H9 (cell line): ENCODE measurements at regions not wholly inside any gene's neighbourhood (a gene's known extent, or its start where the extent isn't known, plus 50 kb on each side); places are given as distances from the start of the nearest gene placed in this dataset.
"Not testable (repeated sequence)": the region's sequence is repeated elsewhere in the genome, so short reads cannot be mapped to it uniquely, and the experiment has no call there.

Source experiments
- DNase-seq: peaks from one replicate; pipeline ENCODE4 v3.0.0-alpha.2; 2017
- H2AFZ ChIP-seq: one replicate; pipeline ENCODE4 v1.6.1; 2013; ENCODE audit warnings: mild to moderate bottlenecking, low read length, control low read depth, moderate library complexity
- H2AK5ac ChIP-seq: 2 replicates; pipeline ENCODE4 v1.6.1; 2013; ENCODE audit warnings: low read length, control low read depth, mixed read lengths; ENCODE audit not compliant: insufficient read length
- H2BK120ac ChIP-seq: one replicate; pipeline ENCODE4 v1.6.1; 2013; ENCODE audit warnings: low read depth, mild to moderate bottlenecking, low read length, control low read depth, inconsistent platforms; ENCODE audit not compliant: poor library complexity, severe bottlenecking
- H2BK12ac ChIP-seq: 2 replicates; pipeline ENCODE4 v1.6.1; 2013; ENCODE audit warnings: low read length, control low read depth, mixed read lengths, low read depth; ENCODE audit not compliant: insufficient read length
- H2BK15ac ChIP-seq: 2 replicates; pipeline ENCODE4 v1.6.1; 2013; ENCODE audit warnings: low read depth, low read length, control low read depth
- H2BK20ac ChIP-seq: one replicate; pipeline ENCODE4 v1.6.1; 2013; ENCODE audit warnings: low read depth, mild to moderate bottlenecking, low read length, control low read depth, inconsistent platforms; ENCODE audit not compliant: poor library complexity, severe bottlenecking
- H2BK5ac ChIP-seq: 2 replicates; pipeline ENCODE4 v1.6.1; 2013; ENCODE audit warnings: low read length, control low read depth, mixed read lengths; ENCODE audit not compliant: insufficient read length
- H3K14ac ChIP-seq: 2 replicates; pipeline ENCODE4 v1.6.1; 2013; ENCODE audit warnings: low read length, control low read depth; ENCODE audit not compliant: insufficient read depth
- H3K18ac ChIP-seq: 2 replicates; pipeline ENCODE4 v1.6.1; 2013; ENCODE audit warnings: low read depth, mild to moderate bottlenecking, mixed read lengths, low read length, control low read depth; ENCODE audit not compliant: insufficient read length
- H3K23ac ChIP-seq: 2 replicates; pipeline ENCODE4 v1.6.1; 2013; ENCODE audit warnings: low read length, control low read depth, mixed read lengths, low read depth; ENCODE audit not compliant: insufficient read length
- H3K23me2 ChIP-seq: 2 replicates; pipeline ENCODE4 v1.6.1; 2013; ENCODE audit warnings: low read depth, mild to moderate bottlenecking, mixed read lengths, low read length, control low read depth; ENCODE audit not compliant: insufficient read length, poor library complexity, severe bottlenecking
- H3K27ac ChIP-seq: 2 replicates; pipeline ENCODE4 v1.5.1; 2013; ENCODE audit warnings: low read length, control low read depth, mixed read lengths, low read depth; ENCODE audit not compliant: insufficient read length
- H3K27me3 ChIP-seq: 2 replicates; pipeline ENCODE4 v1.6.1; 2013; ENCODE audit warnings: low read length, control low read depth, inconsistent platforms; ENCODE audit not compliant: insufficient read depth
- H3K4ac ChIP-seq: 2 replicates; pipeline ENCODE4 v1.6.1; 2013; ENCODE audit warnings: low read depth, mild to moderate bottlenecking, control low read depth, inconsistent platforms, low read length, moderate library complexity
- H3K4me1 ChIP-seq: 2 replicates; pipeline ENCODE4 v1.6.1; 2013; ENCODE audit warnings: low read length, control low read depth, inconsistent platforms; ENCODE audit not compliant: insufficient read depth
- H3K4me2 ChIP-seq: 2 replicates; pipeline ENCODE4 v1.6.1; 2013; ENCODE audit warnings: low read length, control low read depth, mixed read lengths; ENCODE audit not compliant: insufficient read length, insufficient read depth
- H3K56ac ChIP-seq: 2 replicates; pipeline ENCODE4 v1.6.1; 2013; ENCODE audit warnings: low read depth, mild to moderate bottlenecking, mixed read lengths, low read length, control low read depth; ENCODE audit not compliant: insufficient read length
- H3K79me1 ChIP-seq: 2 replicates; pipeline ENCODE4 v1.6.1; 2013; ENCODE audit warnings: low read depth, mild to moderate bottlenecking, moderate library complexity, low read length, control low read depth, inconsistent platforms; ENCODE audit not compliant: insufficient read depth, poor library complexity, severe bottlenecking
- H3K79me2 ChIP-seq: 2 replicates; pipeline ENCODE4 v1.6.1; 2013; ENCODE audit warnings: low read length, control low read depth, inconsistent platforms; ENCODE audit not compliant: insufficient read depth
- H3K9ac ChIP-seq: 2 replicates; pipeline ENCODE4 v1.6.1; 2013; ENCODE audit warnings: low read length, control low read depth, mixed read lengths; ENCODE audit not compliant: insufficient read length; ENCODE audit errors: extremely low read depth
- H3K9me3 ChIP-seq: one replicate; pipeline ENCODE4 v1.6.1; 2013; ENCODE audit warnings: low read depth, low read length, inconsistent platforms; ENCODE audit not compliant: control insufficient read depth
- H3T11ph ChIP-seq: one replicate; pipeline ENCODE4 v1.6.1; 2013; ENCODE audit warnings: mild to moderate bottlenecking, low read length, control low read depth, inconsistent platforms
- H4K20me1 ChIP-seq: one replicate; pipeline ENCODE4 v1.6.1; 2013; ENCODE audit not compliant: control insufficient read depth, insufficient read length, insufficient read depth
- H4K5ac ChIP-seq: 2 replicates; pipeline ENCODE4 v1.6.1; 2013; ENCODE audit warnings: low read depth, mild to moderate bottlenecking, mixed read lengths, low read length, control low read depth; ENCODE audit not compliant: insufficient read length
- H4K8ac ChIP-seq: replicated peaks from 2 replicates; pipeline ENCODE4 v1.6.1; 2013; ENCODE audit warnings: low read length, control low read depth, mixed read lengths, low read depth; ENCODE audit not compliant: insufficient read length
- H4K91ac ChIP-seq: 2 replicates; pipeline ENCODE4 v1.6.1; 2013; ENCODE audit warnings: low read depth, mild to moderate bottlenecking, moderate library complexity, mixed read lengths, low read length, control low read depth; ENCODE audit not compliant: insufficient read length
- H3K27ac Mint-ChIP-seq, 3 experiments: 2 replicates in 2 of 3; 3 replicates in 1 of 3; pipeline ENCODE4 v1.8.0; 2020 to 2021; ENCODE audit warnings: mixed read lengths in 3 of 3, mild to moderate bottlenecking in 1 of 3, moderate library complexity in 1 of 3
- H3K27me3 Mint-ChIP-seq: 2 replicates; pipeline ENCODE4 v1.8.0; 2021; ENCODE audit warnings: low read depth, mild to moderate bottlenecking, moderate library complexity, mixed read lengths
- H3K36me3 Mint-ChIP-seq, 3 experiments: 2 replicates in 2 of 3; 3 replicates in 1 of 3; pipeline ENCODE4 v1.8.0; 2020 to 2021; ENCODE audit warnings: low read depth in 3 of 3, mixed read lengths in 3 of 3; ENCODE audit not compliant: insufficient read depth in 1 of 3
- H3K4me1 Mint-ChIP-seq, 2 experiments: 2 replicates each; pipeline ENCODE4 v1.8.0; 2020; ENCODE audit warnings: mixed read lengths in 2 of 2
- H3K4me3 Mint-ChIP-seq, 2 experiments: 2 replicates in 1 of 2; 3 replicates in 1 of 2; pipeline ENCODE4 v1.8.0; 2020 to 2021; ENCODE audit warnings: mild to moderate bottlenecking in 2 of 2, mixed read lengths in 2 of 2, moderate library complexity in 1 of 2
- H3K9me3 Mint-ChIP-seq, 2 experiments: 2 replicates in 1 of 2; 3 replicates in 1 of 2; pipeline ENCODE4 v1.8.0; 2020; ENCODE audit warnings: mild to moderate bottlenecking in 2 of 2, mixed read lengths in 2 of 2, moderate library complexity in 1 of 2
- CTCF ChIP-seq: fragments of 200-600 bp; sonication (generic); conservative IDR thresholded peaks from 3 replicates; pipeline ENCODE4 v1.8.0; 2021; ENCODE audit warnings: antibody characterized with exemption, mild to moderate bottlenecking
- whole genome bisulfite sequencing: extraction: QIAGEN DNeasy Blood & Tissue Kit; methylation state at CpG from one replicate; pipeline ENCODE4 v1.1.7; 2013; ENCODE audit warnings: missing lambda C conversion rate, low lambda C conversion rate, mixed read lengths; ENCODE audit not compliant: insufficient read length; ENCODE audit errors: extremely low coverage; 5-methylcytosine and 5-hydroxymethylcytosine counted together

- H3K9me3 ChIP-seq: no peaks in the 10 kb centered on the region
- H3K79me2 ChIP-seq: no peaks in the 10 kb centered on the region
- H2BK120ac ChIP-seq: no peak overlapping the region
- no peak overlapping the region for H2BK5ac ChIP-seq
- no peak overlapping the region for H3K4me2 ChIP-seq
- WGBS: no CpG with 5 or more reads among the region's 5 CpGs
- no peak for TF ChIP-seq CTCF
- H3K27ac Mint-ChIP-seq: no peak overlapping the region
- H4K5ac ChIP-seq: no peak overlapping the region
- no peaks in the 10 kb centered on the region for H3K36me3 Mint-ChIP-seq
- H3K23me2 ChIP-seq: no peaks in the 10 kb centered on the region
- no peak overlapping the region for H3T11ph ChIP-seq
- peaks cover 0 to 4% of the 10 kb centered on the region in 2 experiments; a peak in 1 of 4 replicates for H3K4me1 Mint-ChIP-seq
- no peak overlapping the region for H2BK12ac ChIP-seq
- H3K27ac ChIP-seq: no peak overlapping the region
- no peak overlapping the region for H2BK15ac ChIP-seq
- H3K9me3 Mint-ChIP-seq: no peaks in the 10 kb centered on the region; a peak in 1 of 5 replicates
- no peak overlapping the region for H2BK20ac ChIP-seq
- no peak overlapping the region for H3K23ac ChIP-seq
- H2AFZ ChIP-seq: no peak overlapping the region
- no peaks in the 10 kb centered on the region for H3K4me1 ChIP-seq
- DNase-seq: no peak
- no peak overlapping the region for H3K9ac ChIP-seq
- no peaks in the 10 kb centered on the region for H3K27me3 Mint-ChIP-seq
- no peak overlapping the region for H3K56ac ChIP-seq
- H3K27me3 ChIP-seq: no peaks in the 10 kb centered on the region
- no peak overlapping the region for H4K8ac ChIP-seq
- H2AK5ac ChIP-seq: no peak overlapping the region
- no peak overlapping the region for H3K4ac ChIP-seq
- H3K79me1 ChIP-seq: no peaks in the 10 kb centered on the region
- no peak overlapping the region for H4K91ac ChIP-seq
- no peak overlapping the region for H3K4me3 Mint-ChIP-seq
- no peaks in the 10 kb centered on the region for H4K20me1 ChIP-seq
- H3K18ac ChIP-seq: no peak overlapping the region
- H3K14ac ChIP-seq: no peak overlapping the region
Observed at GRCh38 chr9:81804306-81804705, 115.0 kb upstream of the TLE1 start.

- not testable (repeated sequence) for H3K27ac ChIP-seq, H3K4me3 Mint-ChIP-seq, H3K14ac ChIP-seq, H3K23ac ChIP-seq, H2BK120ac ChIP-seq, H3K9me3 ChIP-seq, H2AK5ac ChIP-seq, H4K91ac ChIP-seq, H2BK20ac ChIP-seq, H2BK15ac ChIP-seq, DNase-seq, H3K27me3 ChIP-seq, H3K4me1 ChIP-seq, H3K36me3 Mint-ChIP-seq, H3K79me1 ChIP-seq, H3K23me2 ChIP-seq, H3K27me3 Mint-ChIP-seq, H4K20me1 ChIP-seq, H3K4ac ChIP-seq, H2AFZ ChIP-seq, H3K9me3 Mint-ChIP-seq, H4K8ac ChIP-seq, H3K79me2 ChIP-seq, H2BK5ac ChIP-seq, H3K9ac ChIP-seq, H3K27ac Mint-ChIP-seq, H3K56ac ChIP-seq, H3K4me2 ChIP-seq, H3K18ac ChIP-seq, H2BK12ac ChIP-seq, H4K5ac ChIP-seq, H3T11ph ChIP-seq
- H3K4me1 Mint-ChIP-seq: peaks cover 21 to 26% of the 10 kb centered on the region in 2 experiments
- no CpG with 5 or more reads among the region's 3 CpGs for WGBS
Observed at GRCh38 chr9:81811688-81812087, 116.5 kb upstream of the SPATA31D4 start.
